SK-N-SH (cell line): ENCODE measurements at regions not wholly inside any gene's neighbourhood (a gene's known extent, or its start where the extent isn't known, plus 50 kb on each side); places are given as distances from the start of the nearest gene placed in this dataset.

Experiments
- CTCF ChIA-PET: fragments of 300-600, 350-600 bp; formaldehyde crosslinking; extraction: SDS; loops from one replicate; lab custom pipeline; 2021; lab: Yijun Ruan, JAX
- POLR2A ChIA-PET: fragments of 350-600 bp; sonication (Branson Sonifier 250); formaldehyde crosslinking; extraction: SDS; loops from one replicate; lab custom pipeline; 2020; ENCODE audit warnings: antibody characterized with exemption, inconsistent platforms; lab: Yijun Ruan, JAX
- DNase-seq: peaks from one replicate; pipeline ENCODE4 v3.0.0; 2012
- H2AFZ ChIP-seq: fragments of 200-600 bp; sonication (generic); 2 replicates; pipeline ENCODE4 v1.8.1; 2016; ENCODE audit warnings: antibody characterized with exemption, mild to moderate bottlenecking, low read depth
- H3F3A ChIP-seq: fragments of 200-600 bp; sonication (generic); replicated peaks from 2 replicates; pipeline ENCODE3; 2016; ENCODE audit warnings: antibody characterized with exemption, mild to moderate bottlenecking; ENCODE audit not compliant: insufficient read depth
- H3K27ac ChIP-seq, 2 experiments: fragments of 200-500 bp in 1 of 2; fragments of 200-600 bp in 1 of 2; sonication (Bioruptor generic) in 1 of 2; sonication (generic), shearing (Covaris generic) in 1 of 2; 2 replicates each; pipeline versions ENCODE4 v1.5.1 to v1.6.1; 2014 to 2016; ENCODE audit warnings: low read depth in 2 of 2, inconsistent platforms in 1 of 2, low read length in 1 of 2, mild to moderate bottlenecking in 1 of 2, mixed read lengths in 1 of 2
- H3K27me3 ChIP-seq: fragments of 200-600 bp; sonication (generic), shearing (Covaris generic); 2 replicates; pipeline ENCODE4 v1.6.1; 2016; ENCODE audit warnings: mixed run types; ENCODE audit not compliant: insufficient read depth
- H3K36me3 ChIP-seq, 2 experiments: fragments of 200-500 bp in 1 of 2; fragments of 200-600 bp in 1 of 2; sonication (Bioruptor generic) in 1 of 2; sonication (generic) in 1 of 2; replicated peaks in 1 of 2; 2 replicates each; pipeline versions ENCODE3 to v1.5.1; 2014 to 2016; ENCODE audit warnings: low read length in 1 of 2, mild to moderate bottlenecking in 1 of 2; ENCODE audit not compliant: insufficient read depth in 2 of 2, control insufficient read depth in 1 of 2
- H3K4me1 ChIP-seq, 2 experiments: fragments of 200-500 bp in 1 of 2; fragments of 200-600 bp in 1 of 2; sonication (Bioruptor generic) in 1 of 2; sonication (generic), shearing (Covaris generic) in 1 of 2; 2 replicates each; pipeline versions ENCODE4 v1.5.1 to v1.6.1; 2014 to 2016; ENCODE audit warnings: low read depth in 1 of 2, low read length in 1 of 2, mixed run types in 1 of 2; ENCODE audit not compliant: insufficient read depth in 2 of 2, control insufficient read depth in 1 of 2
- H3K4me2 ChIP-seq: fragments of 200-600 bp; sonication (generic), shearing (Covaris generic); 2 replicates; pipeline ENCODE4 v1.6.1; 2017; ENCODE audit warnings: mixed run types
- H3K4me3 ChIP-seq, 2 experiments: fragments of 200-500 bp in 1 of 2; fragments of 200-600 bp in 1 of 2; sonication (Bioruptor generic) in 1 of 2; sonication (generic), shearing (Covaris generic) in 1 of 2; 2 replicates each; pipeline versions ENCODE4 v1.5.1 to v1.8.1; 2014 to 2016; ENCODE audit warnings: low read depth in 2 of 2, inconsistent platforms in 1 of 2, low read length in 1 of 2, mild to moderate bottlenecking in 1 of 2, mixed read lengths in 1 of 2, moderate library complexity in 1 of 2
- H3K79me2 ChIP-seq: fragments of 200-600 bp; sonication (generic); 2 replicates; pipeline ENCODE4 v1.8.1; 2017; ENCODE audit warnings: mild to moderate bottlenecking; ENCODE audit not compliant: insufficient read depth
- H3K9ac ChIP-seq: fragments of 200-600 bp; sonication (generic); 2 replicates; pipeline ENCODE4 v1.6.1; 2017; ENCODE audit warnings: mixed run types
- H3K9me2 ChIP-seq: fragments of 200-600 bp; sonication (generic); 2 replicates; pipeline ENCODE4 v1.6.1; 2017; ENCODE audit warnings: mixed run types
- H3K9me3 ChIP-seq: fragments of 200-600 bp; sonication (generic); 2 replicates; pipeline ENCODE4 v1.6.1; 2017; ENCODE audit warnings: mixed run types, mild to moderate bottlenecking, moderate library complexity
- H4K20me1 ChIP-seq: fragments of 200-600 bp; sonication (generic); 2 replicates; pipeline ENCODE4 v1.6.1; 2017; ENCODE audit warnings: mild to moderate bottlenecking, mixed run types; ENCODE audit not compliant: insufficient read depth
- CHD2 ChIP-seq: fragments of 150-350 bp; IDR thresholded peaks from 2 replicates; pipeline ENCODE4 v1.6.1; 2018; ENCODE audit warnings: low read length; ENCODE audit not compliant: partially characterized antibody
- ELF1 ChIP-seq: IDR thresholded peaks from 2 replicates; pipeline ENCODE4 v1.4.0; 2012
- EP300 ChIP-seq, 2 experiments: IDR thresholded peaks; 2 replicates each; pipeline versions ENCODE4 v1.4.0 to v1.6.1; 2012; ENCODE audit warnings: borderline replicate concordance in 1 of 2, low read depth in 1 of 2, low read length in 1 of 2
- EZH2phosphoT487 ChIP-seq: fragments of 200-600 bp; sonication (generic); IDR thresholded peaks from 2 replicates; pipeline ENCODE4 v1.6.1; 2017; ENCODE audit warnings: low read depth, mixed run types, mild to moderate bottlenecking, antibody characterized with exemption, moderate library complexity, borderline replicate concordance
- FOXJ3 ChIP-seq: sonication (generic); formaldehyde crosslinking; IDR thresholded peaks from 2 replicates; pipeline ENCODE4 v1.5.1; 2020; ENCODE audit warnings: mild to moderate bottlenecking, missing genetic modification reagents
- GABPA ChIP-seq: IDR thresholded peaks from 2 replicates; pipeline ENCODE4 v1.4.0; 2012; ENCODE audit warnings: low read depth, mild to moderate bottlenecking
- GATA2 ChIP-seq: sonication (generic); formaldehyde crosslinking; IDR thresholded peaks from 2 replicates; pipeline ENCODE4 v1.5.0; 2020; ENCODE audit warnings: mild to moderate bottlenecking, missing genetic modification reagents
- MEF2A ChIP-seq: IDR thresholded peaks from 2 replicates; pipeline ENCODE4 v1.4.0; 2012; ENCODE audit warnings: low read depth, borderline replicate concordance
- MXI1 ChIP-seq: IDR thresholded peaks from 2 replicates; pipeline ENCODE4 v1.6.1; 2012; ENCODE audit warnings: mild to moderate bottlenecking, low read depth, low read length, improper control_type of control experiment
- POLR2AphosphoS5 ChIP-seq: IDR thresholded peaks from 2 replicates; pipeline ENCODE4 v1.6.1; 2012; ENCODE audit warnings: low read depth, low read length
- RAD21 ChIP-seq: IDR thresholded peaks from 2 replicates; pipeline ENCODE4 v1.6.1; 2012; ENCODE audit warnings: mild to moderate bottlenecking, low read length
- RCOR1 ChIP-seq: fragments of 150-350 bp; IDR thresholded peaks from 2 replicates; pipeline ENCODE4 v1.6.1; 2017; ENCODE audit warnings: antibody characterized with exemption, low read length
- RXRA ChIP-seq: IDR thresholded peaks from 2 replicates; pipeline ENCODE4 v1.4.0; 2012; ENCODE audit warnings: low read depth, mild to moderate bottlenecking, borderline replicate concordance
- SIN3A ChIP-seq: IDR thresholded peaks from 2 replicates; pipeline ENCODE4 v1.6.1; 2012; ENCODE audit warnings: low read depth, mild to moderate bottlenecking, low read length, moderate library complexity, borderline replicate concordance
- TAF1 ChIP-seq: IDR thresholded peaks from 2 replicates; pipeline ENCODE4 v1.6.1; 2012; ENCODE audit warnings: low read depth, mild to moderate bottlenecking, low read length, moderate library complexity, borderline replicate concordance
- YY1 ChIP-seq: IDR thresholded peaks from 2 replicates; pipeline ENCODE4 v1.4.0; 2012; ENCODE audit warnings: low read depth, mild to moderate bottlenecking
- WGBS: methylation state at CpG from one replicate; pipeline ENCODE4 v1.1.6; 2017; ENCODE audit warnings: low lambda C conversion rate; 5-methylcytosine and 5-hydroxymethylcytosine counted together
- TF ChIP-seq, protein P1 (sequence below): IDR thresholded peaks from 2 replicates; pipeline ENCODE4; 2012
- TF ChIP-seq, protein P2 (sequence below): IDR thresholded peaks from 2 replicates; pipeline ENCODE4 v1.4.0; 2012; ENCODE audit warnings: low read depth, borderline replicate concordance
- TF ChIP-seq, protein P3 (sequence below): IDR thresholded peaks from 2 replicates; pipeline ENCODE4 v1.4.0; 2012; ENCODE audit warnings: low read depth, borderline replicate concordance
- TF ChIP-seq, protein P4 (sequence below): fragments of 200-600 bp; sonication (generic); IDR thresholded peaks from 2 replicates; pipeline ENCODE4 v1.6.1; 2017; ENCODE audit warnings: antibody characterized with exemption, mild to moderate bottlenecking, moderate library complexity

DNA sequence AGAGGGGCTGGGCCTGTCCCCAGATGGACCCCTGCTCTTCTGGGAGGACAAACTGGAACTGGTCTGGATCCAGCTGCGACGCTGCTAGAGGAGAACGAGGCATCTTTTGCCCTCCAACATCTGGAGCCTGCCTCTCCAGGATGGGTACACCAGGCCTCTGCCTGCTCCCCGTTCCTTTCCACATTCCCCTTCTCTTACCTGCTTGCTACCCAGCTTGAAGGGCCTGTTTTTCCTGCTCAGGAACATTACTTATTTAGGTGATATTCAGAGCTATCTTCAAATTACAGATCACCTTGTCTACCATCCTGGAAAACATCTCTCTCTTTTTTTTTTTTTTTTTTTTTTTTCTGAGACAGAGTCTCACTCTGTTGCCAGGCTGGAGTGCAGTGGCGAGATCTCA, 64.0 kb downstream of the CHRD start:
- no peaks in the 10 kb centered on the region for H3K4me1 ChIP-seq
- no peak for DNase-seq
- H3K36me3 ChIP-seq: no peaks in the 10 kb centered on the region
- no peak overlapping the region for H3K27ac ChIP-seq
- TF ChIP-seq, protein P1, sequence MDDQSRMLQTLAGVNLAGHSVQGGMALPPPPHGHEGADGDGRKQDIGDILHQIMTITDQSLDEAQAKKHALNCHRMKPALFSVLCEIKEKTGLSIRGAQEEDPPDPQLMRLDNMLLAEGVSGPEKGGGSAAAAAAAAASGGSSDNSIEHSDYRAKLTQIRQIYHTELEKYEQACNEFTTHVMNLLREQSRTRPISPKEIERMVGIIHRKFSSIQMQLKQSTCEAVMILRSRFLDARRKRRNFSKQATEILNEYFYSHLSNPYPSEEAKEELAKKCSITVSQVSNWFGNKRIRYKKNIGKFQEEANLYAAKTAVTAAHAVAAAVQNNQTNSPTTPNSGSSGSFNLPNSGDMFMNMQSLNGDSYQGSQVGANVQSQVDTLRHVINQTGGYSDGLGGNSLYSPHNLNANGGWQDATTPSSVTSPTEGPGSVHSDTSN: no peak
- TF ChIP-seq GABPA (no peak), EZH2phosphoT487 (no peak), MEF2A (no peak), RCOR1 (no peak), TAF1 (no peak), RXRA (no peak), SIN3A (no peak), FOXJ3 (no peak), POLR2AphosphoS5 (no peak), YY1 (no peak), MXI1 (no peak), GATA2 (CRISPR knock-in tag) (no peak), CHD2 (no peak), RAD21 (no peak), EP300 (IDR thresholded peaks at IDR 0.05; ENCODE audit: borderline replicate concordance in 1 of 2, low read depth in 1 of 2, low read length in 1 of 2) (no peak), ELF1 (no peak)
- TF ChIP-seq, protein P2, sequence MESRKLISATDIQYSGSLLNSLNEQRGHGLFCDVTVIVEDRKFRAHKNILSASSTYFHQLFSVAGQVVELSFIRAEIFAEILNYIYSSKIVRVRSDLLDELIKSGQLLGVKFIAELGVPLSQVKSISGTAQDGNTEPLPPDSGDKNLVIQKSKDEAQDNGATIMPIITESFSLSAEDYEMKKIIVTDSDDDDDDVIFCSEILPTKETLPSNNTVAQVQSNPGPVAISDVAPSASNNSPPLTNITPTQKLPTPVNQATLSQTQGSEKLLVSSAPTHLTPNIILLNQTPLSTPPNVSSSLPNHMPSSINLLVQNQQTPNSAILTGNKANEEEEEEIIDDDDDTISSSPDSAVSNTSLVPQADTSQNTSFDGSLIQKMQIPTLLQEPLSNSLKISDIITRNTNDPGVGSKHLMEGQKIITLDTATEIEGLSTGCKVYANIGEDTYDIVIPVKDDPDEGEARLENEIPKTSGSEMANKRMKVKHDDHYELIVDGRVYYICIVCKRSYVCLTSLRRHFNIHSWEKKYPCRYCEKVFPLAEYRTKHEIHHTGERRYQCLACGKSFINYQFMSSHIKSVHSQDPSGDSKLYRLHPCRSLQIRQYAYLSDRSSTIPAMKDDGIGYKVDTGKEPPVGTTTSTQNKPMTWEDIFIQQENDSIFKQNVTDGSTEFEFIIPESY: no peak
- TF ChIP-seq, protein P3, sequence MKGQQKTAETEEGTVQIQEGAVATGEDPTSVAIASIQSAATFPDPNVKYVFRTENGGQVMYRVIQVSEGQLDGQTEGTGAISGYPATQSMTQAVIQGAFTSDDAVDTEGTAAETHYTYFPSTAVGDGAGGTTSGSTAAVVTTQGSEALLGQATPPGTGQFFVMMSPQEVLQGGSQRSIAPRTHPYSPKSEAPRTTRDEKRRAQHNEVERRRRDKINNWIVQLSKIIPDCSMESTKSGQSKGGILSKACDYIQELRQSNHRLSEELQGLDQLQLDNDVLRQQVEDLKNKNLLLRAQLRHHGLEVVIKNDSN: no peak
- TF ChIP-seq, protein P4, sequence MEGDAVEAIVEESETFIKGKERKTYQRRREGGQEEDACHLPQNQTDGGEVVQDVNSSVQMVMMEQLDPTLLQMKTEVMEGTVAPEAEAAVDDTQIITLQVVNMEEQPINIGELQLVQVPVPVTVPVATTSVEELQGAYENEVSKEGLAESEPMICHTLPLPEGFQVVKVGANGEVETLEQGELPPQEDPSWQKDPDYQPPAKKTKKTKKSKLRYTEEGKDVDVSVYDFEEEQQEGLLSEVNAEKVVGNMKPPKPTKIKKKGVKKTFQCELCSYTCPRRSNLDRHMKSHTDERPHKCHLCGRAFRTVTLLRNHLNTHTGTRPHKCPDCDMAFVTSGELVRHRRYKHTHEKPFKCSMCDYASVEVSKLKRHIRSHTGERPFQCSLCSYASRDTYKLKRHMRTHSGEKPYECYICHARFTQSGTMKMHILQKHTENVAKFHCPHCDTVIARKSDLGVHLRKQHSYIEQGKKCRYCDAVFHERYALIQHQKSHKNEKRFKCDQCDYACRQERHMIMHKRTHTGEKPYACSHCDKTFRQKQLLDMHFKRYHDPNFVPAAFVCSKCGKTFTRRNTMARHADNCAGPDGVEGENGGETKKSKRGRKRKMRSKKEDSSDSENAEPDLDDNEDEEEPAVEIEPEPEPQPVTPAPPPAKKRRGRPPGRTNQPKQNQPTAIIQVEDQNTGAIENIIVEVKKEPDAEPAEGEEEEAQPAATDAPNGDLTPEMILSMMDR: no peak
- WGBS: 90% methylated on average over 5 of the region's 5 CpGs
- H3K4me3 ChIP-seq: no peak overlapping the region
- no peak overlapping the region for H3K9ac ChIP-seq
- H3K79me2 ChIP-seq: no peaks in the 10 kb centered on the region
- no peaks in the 10 kb centered on the region for H3K9me2 ChIP-seq
- no peaks in the 10 kb centered on the region for H4K20me1 ChIP-seq
- ChIA-PET POLR2A (interaction anchor here (0.6 kb wide), 1 partner anchor 11 kb away, joined by 3 read pairs; no protein-coding TSS in a partner anchor), CTCF (interaction anchor here (1.3 to 1.8 kb wide), 3 partner anchors 25 to 98 kb away, joined by 3 to 7 read pairs (median 5); no protein-coding TSS in a partner anchor)
- no peaks in the 10 kb centered on the region; the same call in 1 of the 2 replicates for H3K27me3 ChIP-seq
- H3K9me3 ChIP-seq: no peaks in the 10 kb centered on the region
- no peak overlapping the region for H2AFZ ChIP-seq
- no peaks in the 10 kb centered on the region for H3F3A ChIP-seq
- no peak overlapping the region for H3K4me2 ChIP-seq
